Germinal center (tissue), 1 donor: ENCODE measurements at regions not wholly inside any gene's neighbourhood (a gene's known extent, or its start where the extent isn't known, plus 50 kb on each side); places are given as distances from the start of the nearest gene placed in this dataset.

ENCODE experiments used
- DNase-seq: peaks from one replicate; pipeline ENCODE4 v3.0.0; 2012; ENCODE audit warnings: mixed read lengths, low spot score

DNA sequence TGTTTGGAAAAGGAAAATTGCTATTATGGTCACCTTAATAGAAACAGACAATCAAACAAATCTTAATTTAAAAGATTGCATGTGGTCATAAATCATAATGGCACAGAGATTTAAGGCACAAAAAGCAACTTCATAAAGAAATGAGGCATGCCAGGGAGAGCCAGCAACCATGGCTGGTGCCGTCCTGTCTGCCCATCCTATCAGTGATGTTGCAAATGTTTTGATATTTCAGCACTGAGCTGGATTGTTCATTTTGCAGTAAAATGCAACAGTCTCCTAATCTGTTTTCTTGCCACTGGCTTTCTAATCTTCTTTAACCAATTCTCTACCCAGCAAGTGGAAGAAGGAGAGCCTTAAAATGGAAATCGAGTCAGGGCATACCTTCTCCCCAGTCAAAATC lies 249.8 kb downstream of the SAMD5 start:
- no peak for DNase-seq

DNA sequence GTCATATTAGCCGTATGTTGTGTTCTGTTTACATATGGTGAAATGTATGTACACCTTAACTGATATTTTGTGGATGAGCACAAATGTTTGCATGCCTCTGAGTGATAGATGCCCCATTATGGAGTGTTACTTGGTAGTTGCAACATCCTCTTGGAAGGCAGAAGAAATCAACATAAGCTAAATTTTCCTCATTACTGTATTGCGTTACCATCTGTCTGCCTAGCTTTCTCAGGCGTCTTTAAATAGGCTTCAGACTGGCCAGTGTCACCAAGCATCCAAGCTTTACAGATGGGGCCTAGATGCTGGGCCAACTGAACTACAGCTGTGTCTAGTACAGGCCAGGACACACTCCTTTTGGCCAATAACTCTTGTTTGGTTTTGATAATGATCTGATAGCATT lies 250.6 kb downstream of the SAMD5 start:
- no peak for DNase-seq

DNA sequence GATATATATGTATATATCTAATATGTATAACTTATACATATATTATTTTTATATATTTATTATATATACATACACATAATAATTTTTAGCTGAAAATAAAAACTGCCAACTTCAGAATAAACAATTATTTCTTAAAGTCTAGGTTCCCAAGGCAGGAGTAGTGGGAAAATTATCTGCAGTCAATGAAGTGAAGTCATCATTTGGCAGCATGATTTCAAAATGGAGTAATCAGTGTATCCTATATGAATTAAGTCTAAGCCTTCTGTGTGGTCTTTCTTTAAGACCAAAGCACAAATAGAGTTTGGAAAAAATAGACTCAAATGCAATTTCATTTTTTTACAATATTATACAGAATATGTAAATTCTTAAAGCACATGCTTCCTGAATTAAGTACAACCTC lies 251.0 kb downstream of the SAMD5 start:
- no peak for DNase-seq

DNA sequence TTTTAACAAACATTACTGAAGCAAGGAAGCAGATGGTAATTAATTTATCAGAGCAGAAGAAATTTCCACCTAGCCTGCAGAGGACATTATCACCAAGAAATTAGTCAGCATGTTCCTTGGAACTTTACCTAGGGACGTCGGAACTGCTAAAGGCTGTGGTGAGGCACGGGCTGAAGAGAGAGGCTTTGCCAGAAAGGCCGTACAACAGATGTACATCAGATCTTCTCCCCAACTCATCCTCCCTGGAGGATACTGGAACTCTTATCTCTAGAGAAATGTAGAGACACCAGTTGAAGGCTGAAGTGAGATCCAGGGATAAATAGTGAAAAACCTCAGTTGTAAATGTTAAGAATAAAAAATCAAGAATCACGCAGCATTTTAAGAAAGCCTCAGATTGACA lies 257.1 kb downstream of the SAMD5 start:
- DNase-seq, result no peak

DNA sequence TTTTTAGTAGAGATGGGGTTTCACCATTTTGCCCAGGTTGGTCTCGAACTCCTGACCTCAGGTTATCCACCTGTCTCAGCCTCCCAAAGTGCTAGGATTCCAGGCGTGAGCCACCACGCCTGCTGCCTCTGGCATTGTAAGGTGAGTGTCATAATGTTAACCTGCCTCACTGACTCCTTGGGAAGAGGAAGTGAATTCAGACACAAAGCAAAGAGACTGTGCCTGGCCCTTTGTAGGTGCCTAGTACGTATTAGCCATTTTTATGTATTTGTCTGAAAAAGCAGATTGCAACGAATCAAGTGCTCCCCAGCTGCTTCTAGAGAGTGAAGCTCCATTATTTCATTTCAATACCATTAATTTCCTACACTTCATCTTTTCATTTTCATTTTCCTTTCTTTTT lies 260.5 kb downstream of the SAMD5 start:
- DNase-seq, result no peak

DNA sequence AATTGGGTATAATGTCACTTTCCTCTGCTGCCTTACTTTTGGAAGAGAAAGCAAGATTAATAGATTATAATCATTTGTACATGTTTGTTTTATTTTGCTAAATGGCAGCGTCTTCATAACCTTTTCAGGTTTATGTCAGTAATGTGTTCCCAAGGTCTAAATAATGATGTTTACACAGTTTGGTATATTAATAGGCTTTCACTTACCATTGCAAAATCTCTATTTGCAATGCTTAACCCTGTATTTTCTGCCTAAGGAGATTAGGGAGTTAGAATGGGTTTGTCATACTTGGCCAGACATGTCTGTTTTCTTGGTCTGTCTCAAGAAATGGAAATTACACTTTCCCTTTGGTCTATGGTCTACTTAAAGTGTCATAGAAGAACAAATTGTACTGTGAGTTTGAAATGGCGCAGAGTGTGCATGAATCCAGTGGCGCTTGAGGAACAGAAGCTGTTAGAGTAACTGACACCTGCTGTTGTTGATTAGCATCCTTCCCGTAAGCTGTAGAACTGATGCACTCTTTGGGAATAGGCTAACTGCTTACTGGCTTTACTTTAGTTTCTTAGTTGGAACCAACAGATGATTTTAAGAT lies 261.1 kb downstream of the SAMD5 start:
- DNase-seq, result no peak

DNA sequence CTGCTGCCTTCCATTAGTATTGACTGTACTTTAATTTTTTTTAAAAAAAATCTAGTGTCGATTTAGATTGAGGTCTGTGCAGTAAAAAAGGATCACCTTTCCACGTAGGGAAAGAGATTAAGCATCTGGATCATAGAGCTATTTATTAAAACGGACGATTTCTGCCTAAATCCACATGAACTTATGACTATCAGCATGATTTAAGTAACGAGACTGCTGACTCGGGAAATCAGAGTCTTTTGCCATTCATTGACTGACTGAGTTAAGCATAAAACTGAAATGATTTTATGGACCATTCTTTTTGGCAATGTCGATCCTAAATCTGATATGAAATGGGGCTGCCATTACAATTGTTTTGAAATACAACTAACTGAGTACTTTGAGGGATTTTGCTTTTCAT lies 261.7 kb downstream of the SAMD5 start:
- DNase-seq, result no peak

DNA sequence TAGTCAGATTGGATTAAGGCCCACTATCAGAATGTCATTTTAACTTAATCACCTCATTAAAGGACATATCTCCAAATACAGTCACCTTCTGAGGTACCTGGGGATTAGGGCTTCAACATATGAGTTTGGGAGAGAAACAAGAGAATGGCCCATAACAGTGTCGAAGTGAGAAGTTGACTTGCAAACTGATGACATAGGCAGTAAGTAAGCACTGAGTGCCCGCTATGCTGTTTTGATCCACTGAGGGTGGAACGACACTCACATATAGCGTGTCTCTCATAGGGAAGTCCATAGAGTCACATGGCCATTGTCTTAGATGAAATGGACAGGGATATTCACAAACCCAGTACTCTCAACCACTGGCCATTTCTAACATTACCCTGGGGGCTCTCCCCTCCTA lies 264.2 kb downstream of the SAMD5 start:
- no peak for DNase-seq

DNA sequence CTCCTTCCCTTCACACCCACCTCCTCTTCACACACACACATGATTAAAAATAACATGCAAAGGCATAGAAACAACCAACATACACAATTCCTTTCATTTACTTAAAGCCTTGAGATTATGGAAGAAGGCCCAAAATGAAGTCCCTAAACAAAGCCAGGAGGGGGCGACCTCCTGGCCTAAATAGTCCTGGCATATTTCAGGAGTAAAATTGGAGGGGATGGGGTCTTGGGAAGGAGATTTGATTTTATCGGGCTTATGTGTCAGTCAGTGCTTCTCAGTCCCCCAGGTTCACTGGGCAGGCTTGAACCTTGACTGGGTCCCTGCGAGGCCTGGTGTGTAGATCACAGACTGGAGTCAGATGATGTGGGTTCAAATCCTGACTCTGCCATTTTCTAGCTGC lies 266.4 kb downstream of the SAMD5 start:
- no peak for DNase-seq

DNA sequence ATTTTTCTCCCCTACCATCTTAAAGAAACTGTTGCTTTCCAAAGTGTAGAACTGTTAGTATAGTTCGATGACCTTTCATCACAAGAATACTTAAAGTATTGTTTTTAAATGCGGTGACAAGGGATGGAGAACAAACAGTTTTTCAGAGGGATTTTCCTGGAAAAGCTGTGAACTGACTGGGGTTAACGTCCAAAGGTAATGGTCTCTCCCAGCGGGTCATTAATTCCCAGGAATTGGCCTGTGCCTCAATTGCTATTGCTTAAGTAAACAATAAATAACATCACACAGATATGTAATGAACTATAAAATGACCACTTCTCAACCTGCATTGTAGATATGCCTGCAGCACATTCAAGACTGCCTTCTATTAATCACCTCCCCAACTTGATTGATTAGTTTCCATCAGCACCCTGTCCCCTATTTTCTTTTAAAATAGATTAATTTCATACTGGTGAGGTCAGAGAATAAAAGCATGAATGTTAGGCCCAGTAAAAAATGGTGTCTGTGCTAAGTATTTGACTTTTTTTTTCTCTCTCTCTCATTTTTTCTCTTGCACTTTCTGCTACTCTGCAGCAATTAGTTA lies 268.2 kb downstream of the SAMD5 start:
- no peak for DNase-seq

DNA sequence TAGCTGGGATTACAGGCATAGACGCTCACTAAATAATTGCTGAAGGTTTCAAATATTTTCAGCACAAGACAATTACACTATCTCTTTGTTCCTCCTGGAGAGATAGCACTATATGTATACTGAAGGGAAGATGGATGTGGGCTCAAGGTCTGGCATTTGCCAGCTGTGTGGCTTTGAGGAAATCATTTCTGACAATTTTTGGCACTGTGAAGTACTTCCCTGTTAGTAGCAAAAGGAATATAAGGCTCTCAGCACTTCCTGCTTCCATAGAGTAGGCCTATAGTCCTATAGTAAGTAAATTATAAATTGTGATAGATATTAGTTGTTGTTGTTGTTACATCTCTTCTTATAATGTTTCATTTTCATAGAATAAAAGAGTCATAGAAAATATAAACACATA lies 271.1 kb downstream of the SAMD5 start:
- no peak for DNase-seq

DNA sequence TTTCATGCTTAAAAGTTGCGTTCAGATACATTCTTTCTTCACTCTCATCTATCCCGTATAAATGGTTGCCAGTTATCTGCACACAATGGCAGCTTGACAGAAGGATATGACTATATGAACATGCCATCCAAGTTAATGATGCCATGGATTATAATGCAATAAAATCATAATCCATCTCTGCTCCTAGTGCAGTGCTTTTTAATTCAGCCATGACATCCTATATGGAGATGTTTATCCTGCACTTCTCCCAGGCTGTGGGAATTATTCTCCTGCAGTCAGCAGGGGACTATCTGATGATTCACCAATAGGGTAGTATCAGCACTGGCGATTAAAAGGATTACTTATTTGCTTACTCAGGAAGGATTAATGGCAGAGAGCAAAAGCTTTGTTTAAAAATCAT lies 273.8 kb downstream of the SAMD5 start:
- no peak for DNase-seq

DNA sequence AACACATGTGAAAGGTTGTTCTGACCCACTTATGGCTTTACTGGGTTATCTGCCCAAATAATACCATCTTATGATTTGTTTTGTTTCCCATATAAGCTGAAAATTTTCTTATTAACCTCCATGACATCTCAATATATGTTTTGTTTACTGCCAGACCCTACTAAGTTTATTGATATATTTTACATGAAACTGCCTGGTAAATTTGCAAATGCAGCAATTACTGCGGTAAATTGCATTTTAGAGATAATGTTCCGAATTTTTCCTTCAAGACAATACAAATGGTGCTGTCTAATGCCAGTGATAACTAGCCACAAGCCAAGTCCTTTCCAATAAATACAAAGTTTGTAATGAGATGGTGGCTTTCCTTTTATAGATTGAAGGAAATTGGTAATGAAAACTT lies 275.9 kb downstream of the SAMD5 start:
- no peak for DNase-seq

DNA sequence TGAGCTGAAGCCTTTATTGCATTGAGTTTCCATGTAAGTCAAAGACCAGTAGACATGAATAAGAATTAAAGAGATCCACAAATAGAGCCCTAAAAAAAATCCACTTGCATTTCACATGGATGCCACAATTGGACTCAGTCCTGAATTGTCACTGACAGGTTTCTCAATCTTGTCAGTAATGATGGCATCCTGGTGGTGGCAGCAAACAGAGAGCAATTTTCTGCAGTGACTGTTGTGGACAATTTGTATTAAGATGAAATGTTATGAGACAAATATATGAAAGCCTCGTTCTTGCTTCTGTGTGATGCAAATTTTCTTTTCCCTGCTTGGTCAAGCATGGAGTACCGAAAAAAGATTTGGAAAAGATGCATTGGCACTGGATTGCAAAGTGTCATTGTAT lies 278.9 kb downstream of the SAMD5 start:
- DNase-seq, result no peak

DNA sequence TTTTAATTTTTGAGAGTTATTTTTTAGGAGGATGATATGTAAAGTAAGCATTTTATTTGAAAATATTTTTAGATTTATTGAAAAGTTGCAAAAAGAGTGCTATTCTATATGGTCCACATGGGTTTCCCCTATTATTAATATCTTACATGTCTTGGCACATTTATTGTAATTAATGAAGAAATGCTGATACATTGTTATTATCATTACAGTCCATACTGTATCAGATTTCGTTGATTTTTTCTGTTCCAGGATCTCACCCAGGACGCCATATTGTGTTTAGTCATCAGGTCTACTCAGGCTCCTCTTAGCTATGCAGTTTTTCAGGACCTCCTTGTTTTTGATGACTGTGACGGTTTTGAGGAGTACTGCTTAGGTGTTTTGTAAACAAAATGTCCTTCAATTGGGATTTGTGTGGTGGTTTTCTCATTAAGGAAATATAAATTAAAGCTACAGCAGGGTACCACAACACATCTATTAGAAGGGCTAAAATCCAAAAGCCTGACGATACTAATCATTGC lies 281.0 kb downstream of the SAMD5 start:
- DNase-seq, result no peak

DNA sequence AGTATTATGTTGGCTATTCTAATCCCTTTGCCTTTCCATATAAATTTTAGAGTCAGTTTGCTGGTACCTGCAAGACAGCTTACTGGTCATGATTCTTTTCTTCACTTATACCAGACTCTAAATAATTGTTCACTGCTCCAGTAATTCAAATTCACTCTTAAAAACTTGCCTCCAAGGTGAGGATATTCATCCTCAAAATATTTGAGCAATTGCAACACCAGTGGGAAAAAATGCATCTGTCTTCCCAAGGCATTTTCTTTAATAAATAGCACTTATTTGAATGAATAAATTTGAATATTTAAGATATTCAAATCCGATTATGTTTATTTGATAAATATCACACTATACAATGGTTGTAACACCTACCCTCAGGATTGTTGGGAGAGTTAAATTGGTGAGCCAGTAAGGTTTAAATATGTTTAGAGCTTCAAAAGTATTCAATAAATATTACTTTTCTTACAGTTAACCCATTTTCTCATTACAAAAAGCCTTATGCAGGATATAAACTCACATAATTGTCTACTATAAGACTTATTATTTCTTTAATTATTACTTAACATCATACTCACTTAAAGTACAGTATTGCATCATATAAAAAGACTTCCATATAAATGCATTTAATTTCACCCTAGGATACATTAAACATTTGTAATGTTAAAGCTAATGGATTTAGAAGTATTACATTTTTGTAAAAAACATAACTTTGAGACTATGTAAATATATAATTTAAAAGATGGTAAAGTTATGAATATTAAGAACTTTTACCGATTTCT lies 285.6 kb downstream of the SAMD5 start:
- no peak for DNase-seq

DNA sequence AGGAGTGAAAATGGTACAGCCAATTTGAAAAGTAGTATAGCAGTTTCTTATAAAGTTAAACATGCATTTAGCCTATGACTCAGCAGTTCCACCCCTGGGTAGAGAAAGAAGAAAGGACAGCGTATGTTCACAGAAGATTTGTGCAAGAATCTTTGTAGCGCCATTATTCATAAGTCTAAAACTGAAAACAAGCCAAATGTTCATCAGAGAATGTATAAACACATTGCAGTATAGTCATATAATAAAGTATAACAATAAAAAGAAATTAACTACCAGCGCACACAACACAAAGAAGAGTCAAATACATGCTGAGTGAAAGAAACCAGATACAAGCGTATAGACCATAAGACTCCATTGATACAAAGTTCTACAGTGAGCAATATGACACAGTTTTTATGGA lies 294.0 kb downstream of the SAMD5 start:
- no peak for DNase-seq

DNA sequence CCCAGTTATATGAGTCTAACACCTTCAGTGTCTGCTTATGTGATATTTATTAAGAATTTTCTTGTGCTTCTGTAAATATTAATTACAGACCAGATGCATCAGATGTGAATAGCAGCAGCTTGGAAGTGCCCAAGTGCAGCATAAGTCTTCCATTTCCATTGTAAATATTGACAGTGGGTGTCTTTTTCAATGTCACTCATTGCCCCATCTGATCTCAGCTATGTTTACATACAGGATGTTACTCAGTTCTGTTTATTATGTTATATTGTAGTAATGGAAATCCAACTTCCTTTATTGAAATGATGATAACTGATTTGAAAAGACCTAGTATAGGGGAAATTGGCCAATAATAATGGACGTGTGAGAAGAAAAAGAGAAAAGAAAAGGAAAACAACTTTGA lies 296.7 kb downstream of the SAMD5 start:
- no peak for DNase-seq

DNA sequence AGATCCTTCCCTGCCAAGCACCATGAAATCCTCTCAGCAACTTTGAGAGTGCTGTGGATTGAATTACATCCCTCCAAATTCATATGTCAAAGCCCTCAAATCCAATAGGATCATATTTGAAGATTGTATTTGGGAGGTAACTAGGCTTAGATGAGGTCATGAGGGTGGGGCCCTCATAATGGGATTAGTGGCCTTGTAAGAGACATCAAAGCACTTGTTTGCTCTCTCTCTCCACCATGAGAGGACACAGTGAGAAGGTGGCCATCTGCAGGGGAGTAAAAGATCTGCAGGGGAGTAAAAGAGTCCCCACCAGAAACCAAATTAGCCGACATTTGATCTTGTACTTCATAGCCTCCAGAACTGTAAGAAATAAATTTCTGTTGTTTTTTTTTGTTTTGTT lies 298.2 kb downstream of the SAMD5 start:
- no peak for DNase-seq

DNA sequence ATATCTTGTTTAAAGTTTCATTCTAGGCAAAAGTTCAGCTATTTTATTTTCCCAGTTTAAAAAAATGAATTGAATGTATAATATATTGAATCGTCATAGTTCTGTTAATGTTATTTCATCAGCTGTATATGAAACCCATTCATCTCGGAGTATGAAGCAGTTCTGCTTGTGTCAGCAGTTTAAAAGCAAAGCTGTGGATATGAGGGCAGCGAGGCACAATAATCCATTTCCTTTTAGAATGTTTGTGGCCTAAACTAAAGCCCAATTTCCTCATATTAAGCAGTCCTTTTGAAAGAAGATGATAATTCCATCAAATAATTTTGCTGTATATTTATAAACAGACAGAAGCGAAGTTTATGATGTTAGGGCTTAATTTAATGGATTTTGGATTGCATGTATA lies 300.1 kb downstream of the SAMD5 start:
- DNase-seq, result no peak

DNA sequence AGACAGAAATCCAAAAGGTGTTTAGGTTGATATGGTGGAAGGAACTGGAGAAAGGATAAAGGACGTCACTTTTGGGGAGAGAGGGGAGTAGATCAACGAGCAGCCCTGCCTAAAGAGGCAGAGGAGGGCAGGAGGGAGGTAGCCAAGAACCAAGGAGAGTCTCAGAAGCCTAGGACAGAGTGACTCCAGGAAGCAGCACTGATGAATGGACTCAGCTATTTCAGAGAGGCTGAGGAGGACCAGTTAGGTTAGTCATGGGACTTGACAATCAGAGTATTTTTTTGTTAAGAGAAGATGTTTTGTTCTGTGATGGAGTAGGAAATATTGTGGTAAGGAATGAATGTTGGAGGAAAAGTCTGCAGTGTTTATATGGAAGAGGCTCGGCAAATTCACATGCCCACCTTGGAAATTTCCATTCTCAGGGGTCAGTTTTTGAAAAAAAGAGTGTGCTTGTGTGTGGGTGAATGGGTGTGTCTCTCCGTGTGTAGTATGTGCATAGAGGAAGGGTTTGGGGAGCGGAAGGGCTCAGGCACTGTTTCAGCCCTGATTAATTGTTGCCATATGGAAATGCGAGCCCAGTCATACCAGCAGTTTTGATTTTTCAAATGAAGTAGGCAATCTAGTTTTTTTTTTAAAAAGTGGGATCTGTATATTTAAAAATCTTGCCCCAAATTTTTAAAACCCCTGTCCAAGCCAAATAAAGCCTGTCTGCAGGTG lies 303.6 kb downstream of the SAMD5 start:
- no peak for DNase-seq

DNA sequence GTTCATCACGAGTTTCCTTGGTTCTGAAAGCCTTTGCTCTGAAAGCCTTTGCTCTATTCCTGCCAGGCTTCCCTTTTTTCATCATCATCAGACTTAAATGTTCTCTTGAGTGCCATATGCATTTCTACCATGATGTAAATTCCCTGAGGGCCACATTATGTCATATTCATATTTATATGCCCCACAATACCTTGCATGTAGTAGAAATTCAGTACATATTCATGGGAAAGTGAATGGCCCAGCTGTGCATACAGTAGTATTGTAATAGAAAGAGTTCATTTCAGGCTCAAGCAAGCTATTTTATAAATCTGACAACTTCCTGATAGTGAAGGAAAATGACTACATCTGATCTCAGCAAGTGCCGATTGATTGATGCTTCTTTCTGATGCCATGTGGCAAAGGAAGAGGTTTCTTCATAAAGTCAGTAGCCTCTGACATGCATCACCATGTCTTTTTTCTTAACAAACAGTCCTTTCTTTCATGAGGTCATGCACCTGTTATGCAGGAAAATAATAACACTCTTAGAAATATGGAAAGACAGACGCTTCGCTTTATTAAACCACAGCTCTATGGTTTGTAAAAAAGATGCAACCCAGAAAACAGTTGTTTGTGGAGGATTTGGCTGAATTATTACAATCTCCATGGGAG lies 308.7 kb downstream of the SAMD5 start:
- no peak for DNase-seq
